NOMO-1 treated with DMSO at 0.1 percent for 48 hours (cell line): ENCODE measurements at regions not wholly inside any gene's neighbourhood (a gene's known extent, or its start where the extent isn't known, plus 50 kb on each side); places are given as distances from the start of the nearest gene placed in this dataset.

ENCODE experiments used
- DNase-seq: peaks from one replicate; lab custom pipeline; 2025; ENCODE audit not compliant: unreplicated experiment; lab: John Stamatoyannopoulos, UW

DNA sequence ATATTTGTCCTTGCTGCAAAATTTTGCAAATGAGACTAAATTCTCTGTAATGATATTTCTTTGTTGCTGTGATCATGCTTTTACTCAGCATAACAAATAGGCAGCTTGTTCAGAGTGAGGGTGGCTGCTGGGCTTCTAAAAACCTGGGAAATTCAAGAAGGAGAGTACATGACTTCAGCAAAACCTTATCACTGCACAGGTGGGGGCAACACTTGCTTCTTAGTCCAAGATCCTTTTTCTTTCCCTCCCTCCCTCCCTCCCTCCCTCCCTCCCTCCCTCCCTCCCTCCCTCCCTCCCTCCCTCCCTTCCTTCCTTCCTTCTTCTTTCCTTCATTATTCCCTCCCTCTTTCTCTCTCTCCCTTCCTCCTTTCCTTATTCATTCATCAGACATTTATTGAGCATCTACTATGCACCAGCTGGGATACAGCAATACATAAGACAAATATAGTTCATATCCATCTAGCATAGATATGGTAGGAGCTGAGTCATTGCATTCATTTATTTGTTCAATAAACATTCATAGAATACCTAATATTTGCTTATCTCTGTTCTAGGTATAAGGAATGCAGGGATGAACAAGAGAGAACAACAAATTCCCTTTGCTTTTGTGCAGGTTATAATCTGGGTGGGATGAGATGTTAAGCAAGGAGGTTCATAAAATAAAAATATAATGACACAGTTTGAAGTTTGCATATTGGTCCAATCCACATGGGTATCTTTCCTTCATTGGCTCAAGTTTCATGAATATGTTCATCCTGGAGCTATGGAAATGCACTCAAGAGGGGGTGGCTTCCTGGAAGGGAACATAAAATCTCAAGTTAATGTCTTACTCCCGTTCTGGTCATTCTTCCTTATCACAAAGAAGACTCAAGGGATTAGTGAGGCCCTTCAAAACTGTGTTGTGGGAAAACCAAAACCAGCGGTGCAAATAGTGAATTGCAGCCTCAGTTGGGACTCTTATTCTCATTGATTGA, 210.7 kb downstream of the PDCD6IP start:
- DNase-seq, result no peak

DNA sequence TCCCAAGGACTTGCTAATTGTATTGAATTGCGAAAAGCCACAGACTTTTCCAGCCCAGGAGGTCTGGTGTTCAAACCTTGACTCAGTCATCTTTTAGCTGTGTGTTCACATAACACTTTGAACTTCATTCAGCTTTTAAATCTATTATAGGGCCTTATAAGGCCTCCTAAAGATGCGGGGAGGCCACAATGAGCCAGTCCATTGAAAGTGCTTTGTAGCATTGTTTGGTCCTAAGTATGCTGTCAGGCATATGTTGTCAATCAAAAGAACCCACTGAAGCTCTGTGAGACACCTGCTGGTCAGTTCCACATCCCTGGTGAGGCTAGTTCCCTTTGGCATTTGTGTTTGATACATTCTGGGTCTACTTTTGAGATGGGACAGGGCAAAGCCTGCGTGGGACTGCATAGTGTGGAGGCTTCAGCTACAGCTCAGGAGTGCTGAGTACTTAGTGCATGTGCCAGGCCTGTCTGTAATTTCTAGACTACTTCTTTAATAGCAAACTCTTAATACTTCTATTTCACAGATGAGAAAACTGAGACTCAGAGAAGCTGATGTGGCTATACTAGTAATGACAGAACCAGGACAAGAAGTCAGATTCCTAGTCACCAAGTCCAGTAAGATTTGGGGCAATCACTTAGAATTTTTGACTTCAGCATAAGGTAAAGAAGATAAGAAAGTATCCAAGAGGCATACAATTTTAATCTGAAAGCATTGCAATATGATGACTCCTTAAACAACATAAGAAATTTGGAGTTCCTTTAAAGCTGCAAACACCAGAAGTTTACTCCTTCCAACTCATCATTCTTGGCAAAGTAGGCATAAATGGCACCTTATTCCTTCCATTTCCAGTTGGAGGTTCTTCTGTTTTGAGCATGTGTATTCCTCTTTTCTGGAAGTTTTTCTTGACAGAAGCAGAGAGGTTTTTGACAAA, 213.0 kb downstream of the PDCD6IP start:
- DNase-seq, result no peak

DNA sequence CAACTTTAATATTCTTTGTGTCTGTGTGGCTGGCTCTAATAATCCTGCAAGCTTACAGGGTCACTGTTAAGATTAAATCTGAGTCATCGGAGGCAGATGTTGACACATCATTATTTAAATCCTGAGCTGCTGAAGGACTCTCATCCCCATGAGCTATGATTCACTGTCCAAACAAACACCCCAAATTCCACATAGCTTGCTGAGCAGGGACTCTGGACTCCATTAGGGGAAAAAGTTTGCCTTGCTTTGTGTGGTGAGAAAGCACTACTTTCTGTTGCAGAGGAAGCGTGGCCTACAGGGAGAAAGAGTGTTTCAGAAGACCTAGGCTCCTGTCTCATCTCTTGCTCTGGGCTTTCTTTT, 213.7 kb downstream of the PDCD6IP start:
- DNase-seq, result peak; percentile 47

DNA sequence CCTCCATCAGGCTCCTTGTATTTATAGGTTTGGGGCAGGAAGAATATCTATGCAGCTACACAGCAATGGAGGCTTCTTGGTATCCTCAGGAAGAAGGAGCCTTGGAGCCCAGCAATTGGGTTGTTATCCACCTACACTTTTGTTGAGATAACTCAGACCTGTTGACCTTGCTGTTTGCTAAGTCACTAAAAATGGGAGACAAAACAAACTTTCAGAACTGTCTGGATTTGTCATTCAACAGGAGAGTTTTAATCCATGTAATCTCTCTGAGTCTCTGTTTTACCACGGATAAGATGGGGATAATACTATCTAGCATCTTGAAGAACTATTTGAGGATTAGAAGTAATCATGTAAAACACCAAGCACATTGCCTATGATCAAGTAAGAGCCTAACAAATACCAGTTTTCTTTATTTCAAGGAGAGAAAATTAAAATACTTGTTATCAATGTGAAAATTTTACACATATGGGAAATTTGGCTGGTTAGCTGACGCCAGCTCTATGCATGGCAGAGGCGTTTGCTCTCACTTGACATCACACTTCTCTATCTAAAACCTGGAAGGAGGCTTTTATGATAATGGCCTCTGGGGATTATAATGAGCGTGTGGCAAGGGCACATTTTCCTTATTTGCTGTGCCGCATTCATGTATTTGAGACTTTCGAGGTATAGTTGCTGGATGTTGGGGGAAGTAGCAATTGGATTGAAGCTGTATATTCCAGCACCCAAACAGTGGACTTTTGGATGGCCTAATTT, 215.6 kb downstream of the PDCD6IP start:
- no peak for DNase-seq

DNA sequence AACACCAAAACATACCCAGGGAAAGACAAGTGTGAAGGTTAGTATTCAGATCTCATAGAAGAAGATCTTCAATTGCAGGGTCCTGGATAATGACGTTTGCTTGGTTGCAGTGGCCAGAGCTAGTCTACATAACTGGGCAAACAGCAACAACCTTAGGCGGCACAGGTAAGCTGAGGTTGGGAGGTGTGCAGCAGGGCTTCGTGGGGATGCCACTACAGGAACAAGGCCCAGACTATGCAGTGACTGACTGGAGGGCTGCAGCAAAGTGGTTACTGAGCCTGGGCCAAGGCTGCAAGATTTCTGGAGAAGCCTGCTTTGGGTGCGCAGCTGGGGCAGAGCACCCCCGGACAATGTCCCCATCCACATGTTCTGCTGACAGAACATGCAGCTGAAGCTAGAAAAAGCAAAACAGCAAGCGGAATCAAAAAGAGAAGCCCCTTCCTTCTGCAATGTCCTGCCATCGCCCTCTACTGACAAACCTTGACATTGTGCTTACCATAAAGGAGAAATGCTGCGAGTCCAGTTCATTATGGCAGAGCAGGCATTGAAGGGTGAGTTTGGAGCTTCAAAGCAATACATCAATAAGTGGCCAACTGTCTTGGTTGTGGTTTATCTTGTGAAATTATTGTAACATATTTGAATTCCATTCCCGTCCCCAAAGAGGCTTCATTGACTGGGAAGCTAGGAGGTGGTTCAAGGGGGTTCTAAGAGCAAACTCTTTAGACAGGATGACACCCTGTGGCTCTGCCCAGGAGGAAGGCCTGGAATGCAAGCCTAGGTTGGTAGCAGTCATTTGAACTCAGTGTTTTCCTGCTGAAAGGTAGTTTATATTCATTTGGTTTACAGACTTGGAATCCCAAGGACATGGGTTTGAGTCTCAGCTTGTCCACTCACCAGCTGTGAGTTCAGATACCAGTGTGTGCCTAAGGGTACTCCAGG, 217.0 kb downstream of the PDCD6IP start:
- no peak for DNase-seq

DNA sequence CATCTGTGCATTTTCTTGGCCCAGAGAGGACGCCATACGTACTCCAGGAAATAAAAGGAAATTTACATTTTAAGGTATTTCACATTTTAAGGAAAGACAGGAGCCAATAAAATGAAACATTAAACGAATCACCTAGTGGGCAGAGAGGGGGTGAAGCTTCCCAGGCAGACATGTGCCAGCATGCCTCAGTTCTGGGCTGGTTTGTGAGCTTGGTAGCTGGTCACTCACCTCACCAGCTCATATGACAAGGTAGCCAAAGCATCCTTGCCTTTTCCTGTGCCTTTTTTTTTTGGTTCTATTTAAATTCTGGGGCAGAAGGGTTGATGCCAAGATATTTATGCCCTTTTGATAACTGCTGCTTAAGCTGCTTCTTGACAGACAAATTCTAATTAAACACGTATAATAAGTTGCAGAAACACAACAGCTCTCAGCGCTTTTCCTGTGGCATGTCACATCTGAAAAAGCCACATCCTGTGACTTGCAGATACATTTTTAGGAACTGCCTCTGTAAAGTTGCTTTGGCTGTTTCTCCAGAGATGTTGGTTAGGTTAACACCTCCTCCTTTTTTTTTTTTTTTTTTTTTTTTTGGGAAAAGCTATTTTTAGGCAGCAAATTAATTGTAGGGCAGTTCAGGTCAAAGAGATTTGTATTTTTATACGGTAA, 218.6 kb downstream of the PDCD6IP start:
- DNase-seq, result peak; percentile 72

DNA sequence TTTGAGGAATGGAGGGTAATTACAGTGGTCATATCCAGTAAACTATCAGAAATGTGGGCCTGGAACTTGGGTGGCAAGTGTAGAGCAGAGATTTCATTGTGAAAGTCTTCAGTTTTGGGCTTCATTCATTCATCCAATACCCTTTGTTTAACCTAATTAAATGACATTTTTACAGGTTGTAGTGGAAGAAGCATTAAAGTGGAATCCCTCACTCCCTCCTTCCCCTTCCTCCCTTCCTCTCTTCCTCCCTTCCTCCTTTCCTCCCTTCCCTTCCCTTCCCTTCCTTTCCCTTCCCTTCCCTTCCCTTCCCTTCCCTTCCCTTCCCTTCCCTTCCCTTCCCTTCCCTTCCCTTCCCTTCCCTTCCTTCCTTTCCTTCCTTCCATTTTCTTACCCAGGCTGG, 219.3 kb downstream of the PDCD6IP start:
- DNase-seq, result no peak

DNA sequence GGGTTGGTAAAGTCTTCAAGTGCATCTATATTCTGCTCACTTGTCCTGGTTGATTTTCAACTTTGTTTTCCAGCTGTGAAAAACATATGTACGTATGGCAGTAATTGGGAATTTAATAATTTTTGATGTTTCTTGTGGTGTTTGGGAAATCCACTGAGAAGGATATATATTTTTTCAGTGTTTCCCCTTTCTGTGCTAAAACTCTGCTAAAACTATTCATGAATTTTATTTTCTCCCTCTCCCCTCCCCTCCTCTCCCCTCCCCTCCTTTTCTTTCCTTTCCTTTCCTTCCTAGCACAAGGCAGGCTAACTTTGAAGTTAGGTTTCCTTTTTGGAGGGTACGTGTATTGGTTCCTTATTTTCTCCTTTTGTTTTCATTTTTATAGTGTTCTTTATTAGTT, 220.7 kb downstream of the PDCD6IP start:
- no peak for DNase-seq

DNA sequence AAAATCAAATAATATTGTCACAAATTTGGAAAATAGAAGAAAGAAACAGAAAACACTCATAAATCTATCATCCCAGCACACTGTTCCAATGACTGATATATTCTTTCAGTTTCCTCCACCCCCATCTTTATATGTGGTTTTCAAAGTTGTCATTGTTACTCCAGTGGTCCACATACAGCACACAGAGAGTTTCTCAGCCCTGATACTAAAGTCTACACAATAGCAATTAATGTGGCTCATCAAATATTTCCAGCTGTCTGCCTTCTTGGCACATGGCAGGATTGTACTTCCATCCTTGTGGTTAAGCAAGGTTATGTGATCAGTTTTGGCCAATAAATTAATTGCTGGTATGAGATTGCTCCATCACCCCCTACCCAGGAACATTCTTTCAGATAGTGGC, 221.7 kb downstream of the PDCD6IP start:
- DNase-seq, result no peak

DNA sequence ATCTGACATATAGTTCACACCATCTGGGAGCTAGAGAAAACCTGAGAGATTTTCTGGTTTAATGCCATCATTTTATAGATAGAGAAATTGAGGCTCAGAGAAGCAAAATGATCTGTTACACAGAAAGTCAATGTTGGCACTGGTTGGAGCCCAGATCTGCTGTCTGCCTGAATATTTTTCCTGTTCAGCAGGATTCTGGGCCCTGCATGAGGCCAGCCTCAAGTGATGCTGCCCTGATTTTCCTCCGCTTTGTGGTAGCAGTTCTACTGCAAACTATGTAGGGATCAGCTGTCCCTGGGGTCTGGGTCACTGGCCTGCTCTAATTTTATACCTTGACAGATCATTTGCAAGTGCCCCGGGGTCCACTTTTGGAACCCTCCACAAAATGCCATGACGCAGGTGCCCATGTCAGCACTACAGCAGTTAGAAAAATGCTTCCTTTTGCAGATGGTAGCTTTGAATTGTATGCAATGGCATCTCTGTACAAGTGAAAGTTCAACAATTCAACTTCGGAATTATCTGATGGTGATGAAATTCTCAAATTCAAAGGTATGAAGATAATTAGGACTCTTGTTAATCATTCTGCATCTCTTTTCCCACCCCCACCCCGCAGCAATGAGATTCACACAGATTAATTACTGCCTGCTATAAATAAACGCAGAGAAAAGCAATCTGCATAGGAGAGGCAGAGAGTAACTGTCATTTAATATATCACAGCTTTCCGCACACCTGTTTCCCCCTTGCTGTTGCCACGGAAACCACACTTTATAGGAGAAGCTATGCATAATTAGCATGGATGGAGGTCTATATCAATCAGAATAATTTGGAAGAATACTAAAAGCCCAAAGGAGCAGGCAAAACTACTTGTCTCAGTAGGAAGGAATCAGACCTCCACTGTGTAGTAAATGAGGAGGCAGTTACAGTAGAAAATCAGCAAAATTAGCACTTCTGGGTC, 222.6 kb downstream of the PDCD6IP start:
- no peak for DNase-seq

DNA sequence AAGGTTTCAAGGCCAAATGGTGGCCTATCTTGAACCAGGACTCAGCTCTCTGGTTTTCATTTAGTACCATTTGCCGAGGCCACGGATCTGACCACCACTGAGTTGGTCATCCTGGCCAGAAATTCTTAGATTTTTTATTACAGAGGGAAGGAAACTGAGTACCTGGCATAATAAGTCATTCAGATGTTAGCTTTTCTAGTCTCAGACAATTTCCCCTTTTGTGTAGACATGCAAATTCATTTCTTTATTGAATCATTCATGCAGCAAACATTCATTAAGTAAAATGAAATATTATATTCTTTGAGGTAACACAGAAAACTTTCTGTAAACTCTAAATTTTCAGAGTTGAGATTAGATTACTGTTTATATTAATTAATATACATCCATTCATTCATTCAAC, 223.7 kb downstream of the PDCD6IP start:
- DNase-seq, result no peak

DNA sequence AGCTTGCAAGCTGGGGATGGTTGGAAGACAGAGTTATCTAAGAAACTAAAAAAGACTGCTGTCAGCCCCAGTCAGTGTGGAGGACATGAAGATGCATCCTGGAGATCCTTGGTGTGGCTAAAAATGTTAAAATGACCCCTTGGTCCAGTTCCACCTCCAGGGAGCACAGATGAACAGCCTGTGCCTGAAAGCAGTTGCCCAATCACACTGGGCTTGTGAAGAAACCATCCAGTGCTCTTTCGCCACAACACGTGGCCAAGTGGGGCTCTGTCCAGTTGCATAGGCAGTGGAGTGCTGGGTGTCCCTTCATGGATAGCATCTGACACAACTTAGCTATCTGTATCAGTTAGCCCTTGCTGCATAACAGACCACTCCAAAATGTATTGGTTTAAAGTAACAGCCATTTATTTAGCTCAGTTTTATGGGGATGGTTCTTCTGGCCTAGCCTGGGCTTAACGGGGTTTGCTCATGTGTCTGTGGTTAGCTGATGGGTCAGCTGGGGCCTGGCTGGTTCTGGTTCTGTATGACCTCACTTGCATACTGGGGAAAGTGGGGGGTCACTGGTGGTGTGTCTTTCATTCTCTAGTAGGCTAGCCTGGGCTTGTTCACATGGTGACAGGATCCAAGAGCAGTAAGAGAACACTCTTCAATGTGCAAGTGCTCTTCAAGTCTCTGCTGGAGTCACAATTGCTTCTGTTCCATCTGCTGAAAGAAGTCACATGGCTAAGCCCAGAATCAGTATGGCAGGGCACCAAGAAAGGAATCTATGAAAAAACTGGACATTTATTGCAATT, 226.2 kb downstream of the PDCD6IP start:
- DNase-seq, result no peak

DNA sequence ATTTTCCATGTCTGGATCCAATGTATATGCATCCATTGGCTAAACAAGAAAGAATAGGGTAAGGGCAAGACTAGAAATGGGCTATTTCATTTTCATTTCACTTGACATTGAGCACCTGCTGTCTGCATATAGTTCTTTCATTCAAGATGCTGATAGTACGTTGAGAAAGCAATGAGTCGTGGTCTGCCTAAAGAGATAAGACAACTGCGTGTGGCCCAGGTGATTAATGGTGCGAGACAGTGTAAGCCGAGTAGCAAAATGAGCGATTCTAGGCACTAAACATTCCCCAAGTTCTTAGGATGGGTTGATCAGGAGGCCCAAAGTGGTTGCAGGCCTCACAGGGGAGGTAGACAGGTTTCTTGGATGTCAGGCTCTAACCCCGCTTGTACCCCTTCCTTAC, 235.4 kb downstream of the PDCD6IP start:
- no peak for DNase-seq

DNA sequence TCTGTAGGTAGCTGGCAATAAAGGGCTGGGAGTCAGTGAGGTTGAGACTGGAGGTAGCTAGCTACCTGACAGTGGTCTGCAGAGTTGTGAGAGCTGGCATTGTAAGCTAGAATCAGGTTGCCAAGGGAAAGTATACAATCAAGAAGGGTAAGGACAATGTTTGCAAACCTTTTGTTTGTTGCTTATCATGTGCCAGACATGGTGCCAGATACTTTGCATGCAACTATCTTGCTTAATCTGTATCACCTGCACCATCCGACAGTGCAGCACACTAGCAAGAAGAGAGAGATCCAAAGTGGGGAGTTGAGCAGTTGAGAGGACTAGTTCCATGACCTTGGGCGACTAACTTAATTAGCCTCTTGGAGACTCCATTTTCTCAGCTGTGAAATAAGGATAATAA, 236.4 kb downstream of the PDCD6IP start:
- no peak for DNase-seq

DNA sequence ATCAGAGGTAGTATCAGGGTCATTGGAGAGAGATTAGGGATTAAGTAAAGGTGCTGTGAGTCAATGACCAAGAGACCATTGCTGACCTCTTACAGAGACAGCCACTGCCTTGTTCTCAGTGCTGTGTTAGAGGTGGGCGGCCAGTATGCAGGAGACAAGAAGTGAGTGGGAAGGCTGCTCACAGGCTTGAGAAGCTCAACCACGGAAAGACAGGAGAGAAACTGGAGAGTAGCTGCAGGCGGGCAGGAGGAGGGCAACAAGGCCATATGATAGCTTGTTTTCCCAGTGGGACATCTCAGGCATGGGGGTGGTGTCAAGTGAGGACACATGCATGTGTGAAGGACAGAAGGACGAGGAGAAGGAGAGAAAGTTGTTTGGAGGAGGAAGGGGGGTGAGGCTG, 237.3 kb downstream of the PDCD6IP start:
- DNase-seq, result no peak

DNA sequence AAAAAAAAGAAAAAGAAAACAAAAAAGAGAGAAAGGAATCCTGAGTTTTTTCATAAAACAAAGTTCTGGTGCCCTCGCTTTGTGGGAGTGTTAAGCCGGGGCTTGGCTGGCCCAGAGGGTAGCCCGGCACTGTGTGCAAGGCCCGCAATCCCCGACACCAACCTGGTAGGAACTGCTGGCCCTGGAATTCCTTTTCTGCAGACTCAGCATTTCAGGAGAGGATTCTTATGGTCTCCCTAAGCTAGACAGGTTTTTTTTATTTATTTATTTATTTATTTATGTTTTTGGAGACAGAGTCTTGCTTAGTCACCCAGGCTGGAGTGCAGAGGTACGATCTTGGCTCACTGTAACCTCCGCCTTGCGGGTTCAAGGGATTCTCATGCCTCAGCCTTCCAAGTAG, 238.8 kb downstream of the PDCD6IP start:
- no peak for DNase-seq

DNA sequence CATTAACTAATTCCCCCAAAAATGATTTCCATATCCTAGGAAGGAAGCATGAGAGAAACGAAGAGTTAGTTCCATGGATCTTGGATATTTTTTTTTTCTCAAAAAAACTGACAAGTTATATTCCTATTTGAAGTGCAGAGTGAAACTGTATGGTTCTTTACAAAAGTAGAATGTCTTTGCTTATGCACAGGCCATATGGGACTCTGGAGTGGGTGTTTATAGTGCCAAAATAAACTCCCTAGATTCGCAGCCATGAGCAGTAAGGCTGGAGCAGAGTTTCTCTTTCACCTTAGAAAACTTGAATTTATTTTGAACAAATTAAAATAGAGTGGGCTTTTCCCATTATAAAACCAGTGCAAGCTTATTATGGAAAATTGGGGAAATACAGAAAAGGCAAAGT, 239.7 kb downstream of the PDCD6IP start:
- DNase-seq, result no peak

DNA sequence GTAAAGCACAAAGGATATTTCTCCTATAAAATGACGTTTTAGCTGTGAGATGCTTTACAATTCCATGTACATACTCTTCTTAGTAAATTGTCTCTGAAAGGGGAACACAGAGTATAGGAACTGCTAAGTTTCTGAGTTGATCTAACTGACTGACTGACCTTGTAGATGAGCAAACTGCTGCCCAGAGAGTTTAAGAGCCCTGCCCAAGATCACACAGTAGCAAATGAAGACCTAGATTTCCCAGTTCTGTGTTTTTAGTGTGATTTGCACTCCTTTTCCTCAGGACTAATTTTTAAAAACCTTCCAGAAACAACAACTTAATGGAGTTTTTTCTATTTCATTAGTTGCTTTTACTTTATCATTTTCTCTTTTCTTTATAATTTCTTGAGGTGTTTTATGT, 247.7 kb downstream of the PDCD6IP start:
- DNase-seq, result no peak
